ENCODE measurements at regions not wholly inside any gene's neighbourhood (a gene's known extent, or its start where the extent isn't known, plus 50 kb on each side); places are given as distances from the start of the nearest gene placed in this dataset.

DNA sequence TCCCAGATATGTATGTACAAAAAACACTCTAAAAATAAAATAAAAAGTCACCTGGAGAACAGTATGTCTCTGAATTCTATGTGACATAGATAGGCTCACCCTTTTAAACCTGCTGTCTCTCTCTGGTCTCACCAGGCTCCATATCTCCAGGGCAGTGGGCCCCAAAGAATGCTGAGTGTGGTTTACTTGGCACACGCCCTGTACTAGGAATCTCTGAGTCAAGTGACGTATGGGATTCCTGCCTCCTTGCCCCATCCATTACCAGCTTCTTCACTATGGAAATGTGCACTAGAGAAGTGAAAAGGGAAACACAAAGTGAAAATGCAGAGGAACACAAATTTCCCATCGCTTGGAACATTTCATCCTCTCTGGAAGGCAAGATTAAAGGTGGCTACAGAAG lies 722.2 kb upstream of the TENM4 start:
- Mint-ChIP-seq H3K27me3 (ENCODE audit: low read depth, poor library complexity) (peaks cover 4% of the 10 kb centered on the region), H3K27ac (no peak overlapping the region), H3K4me3 (no peak overlapping the region), H3K36me3 (ENCODE audit: low read depth) (no peaks in the 10 kb centered on the region), H3K4me1 (no peaks in the 10 kb centered on the region), H3K9me3 (no peaks in the 10 kb centered on the region)
- TF ChIP-seq, protein P1, sequence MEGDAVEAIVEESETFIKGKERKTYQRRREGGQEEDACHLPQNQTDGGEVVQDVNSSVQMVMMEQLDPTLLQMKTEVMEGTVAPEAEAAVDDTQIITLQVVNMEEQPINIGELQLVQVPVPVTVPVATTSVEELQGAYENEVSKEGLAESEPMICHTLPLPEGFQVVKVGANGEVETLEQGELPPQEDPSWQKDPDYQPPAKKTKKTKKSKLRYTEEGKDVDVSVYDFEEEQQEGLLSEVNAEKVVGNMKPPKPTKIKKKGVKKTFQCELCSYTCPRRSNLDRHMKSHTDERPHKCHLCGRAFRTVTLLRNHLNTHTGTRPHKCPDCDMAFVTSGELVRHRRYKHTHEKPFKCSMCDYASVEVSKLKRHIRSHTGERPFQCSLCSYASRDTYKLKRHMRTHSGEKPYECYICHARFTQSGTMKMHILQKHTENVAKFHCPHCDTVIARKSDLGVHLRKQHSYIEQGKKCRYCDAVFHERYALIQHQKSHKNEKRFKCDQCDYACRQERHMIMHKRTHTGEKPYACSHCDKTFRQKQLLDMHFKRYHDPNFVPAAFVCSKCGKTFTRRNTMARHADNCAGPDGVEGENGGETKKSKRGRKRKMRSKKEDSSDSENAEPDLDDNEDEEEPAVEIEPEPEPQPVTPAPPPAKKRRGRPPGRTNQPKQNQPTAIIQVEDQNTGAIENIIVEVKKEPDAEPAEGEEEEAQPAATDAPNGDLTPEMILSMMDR (IDR thresholded peaks at IDR 0.05) = no peak
- DNase-seq = no peak

DNA sequence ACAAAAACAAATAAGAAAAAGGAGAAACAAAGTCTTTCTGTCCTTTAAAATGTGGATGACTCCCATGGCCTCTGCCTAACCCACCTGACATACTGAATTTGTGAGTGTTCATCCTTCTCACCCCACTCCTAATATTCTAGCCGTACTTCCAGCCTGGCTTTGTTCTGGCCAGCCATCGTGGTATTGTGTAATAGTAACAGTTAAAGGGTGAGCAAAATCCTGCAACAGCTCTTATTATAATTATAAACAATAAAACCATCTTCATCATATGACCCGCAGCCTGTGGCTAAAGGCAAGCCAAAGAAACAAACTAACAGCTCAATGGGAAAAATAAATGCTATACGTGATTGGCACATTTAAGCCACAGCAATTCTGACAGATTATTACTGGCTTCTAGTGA lies 721.6 kb upstream of the TENM4 start:
- Mint-ChIP-seq H3K36me3 (ENCODE audit: low read depth) (no peaks in the 10 kb centered on the region), H3K27ac (no peak overlapping the region), H3K27me3 (ENCODE audit: low read depth, poor library complexity) (peaks cover 8% of the 10 kb centered on the region), H3K4me1 (no peaks in the 10 kb centered on the region), H3K9me3 (no peaks in the 10 kb centered on the region), H3K4me3 (no peak overlapping the region)
- no peak for DNase-seq
- TF ChIP-seq, protein P1 (IDR thresholded peaks at IDR 0.05) = no peak

DNA sequence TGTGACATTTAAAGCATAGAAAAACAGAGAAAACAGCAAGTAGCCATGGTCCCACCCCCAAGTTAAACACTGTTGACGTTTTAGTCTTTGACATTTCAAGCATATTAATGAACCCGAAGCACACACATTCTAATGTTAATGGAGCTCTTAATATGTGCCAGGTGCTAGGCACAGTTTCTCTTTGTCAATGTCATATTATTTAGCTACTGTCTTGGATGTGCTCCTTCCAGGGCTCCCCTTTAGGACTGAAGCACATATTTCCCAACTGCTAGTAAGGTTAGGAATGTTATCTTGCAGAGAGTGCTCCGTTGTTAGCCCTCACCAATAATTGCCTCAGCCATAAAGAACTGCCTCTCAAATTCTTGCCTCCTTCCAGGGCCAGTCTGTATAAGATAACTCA lies 716.6 kb upstream of the TENM4 start:
- no peak overlapping the region for H3K4me3 Mint-ChIP-seq
- H3K27ac Mint-ChIP-seq = no peak overlapping the region
- H3K4me1 Mint-ChIP-seq = no peaks in the 10 kb centered on the region
- no peaks in the 10 kb centered on the region for H3K9me3 Mint-ChIP-seq
- no peak for DNase-seq
- peaks cover 8% of the 10 kb centered on the region for H3K27me3 Mint-ChIP-seq (ENCODE audit: low read depth, poor library complexity)
- TF ChIP-seq, protein P1 (IDR thresholded peaks at IDR 0.05) = no peak
- no peaks in the 10 kb centered on the region for H3K36me3 Mint-ChIP-seq (ENCODE audit: low read depth)

DNA sequence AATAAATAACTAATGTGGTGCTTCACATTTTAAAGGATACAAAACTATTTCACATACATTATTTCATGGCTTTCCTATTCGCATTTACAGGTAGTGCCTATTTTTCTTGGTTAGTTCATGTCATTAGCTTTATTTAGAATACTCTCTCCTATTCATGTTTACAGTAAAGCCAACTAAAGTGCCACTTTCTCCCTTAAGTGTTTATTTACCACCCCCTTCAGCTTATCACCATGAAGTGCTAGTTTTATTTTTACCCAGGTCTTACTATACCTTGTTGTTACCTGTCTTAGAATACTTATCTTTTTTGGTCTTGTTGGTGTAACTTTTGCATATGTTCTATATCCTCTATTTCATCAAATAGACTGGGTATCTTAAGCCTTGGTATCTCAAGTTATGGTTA lies 715.2 kb upstream of the TENM4 start:
- TF ChIP-seq, protein P1 (IDR thresholded peaks at IDR 0.05) = no peak
- DNase-seq = no peak
- H3K36me3 Mint-ChIP-seq (ENCODE audit: low read depth) = no peaks in the 10 kb centered on the region
- no peak overlapping the region for H3K27ac Mint-ChIP-seq
- no peaks in the 10 kb centered on the region for H3K4me1 Mint-ChIP-seq
- peaks cover 8% of the 10 kb centered on the region for H3K27me3 Mint-ChIP-seq (ENCODE audit: low read depth, poor library complexity)
- H3K4me3 Mint-ChIP-seq = no peak overlapping the region
- H3K9me3 Mint-ChIP-seq = no peaks in the 10 kb centered on the region

DNA sequence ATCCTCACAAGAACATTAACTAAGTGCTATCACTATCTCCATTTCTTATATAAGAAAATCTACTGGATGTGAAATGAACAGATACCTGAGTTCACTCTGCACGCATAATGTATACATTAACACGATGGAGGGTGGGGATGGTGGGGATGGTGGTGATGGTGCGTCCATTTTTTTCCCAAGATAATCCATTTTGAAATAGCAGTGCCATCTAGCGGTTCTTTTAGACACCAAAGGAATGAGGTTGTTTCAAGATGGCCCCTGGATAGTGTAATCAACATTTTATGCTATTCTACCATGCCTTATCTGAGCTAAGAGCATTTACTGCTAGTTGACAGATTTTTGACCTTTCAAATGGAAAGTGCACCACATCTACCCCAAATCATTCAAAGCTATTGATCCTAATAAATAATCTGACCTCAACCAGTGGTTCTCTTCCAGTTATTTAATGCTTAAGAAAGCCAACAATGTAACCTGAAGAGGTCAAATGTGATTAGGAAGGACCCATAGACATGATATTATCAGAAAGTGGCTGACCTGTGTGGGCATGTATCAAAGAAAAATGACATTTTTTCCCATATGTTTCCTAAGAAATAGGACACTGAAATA lies 714.7 kb upstream of the TENM4 start:
- H3K27ac Mint-ChIP-seq = no peak overlapping the region
- no peaks in the 10 kb centered on the region for H3K9me3 Mint-ChIP-seq
- no peaks in the 10 kb centered on the region for H3K36me3 Mint-ChIP-seq (ENCODE audit: low read depth)
- TF ChIP-seq, protein P1 (IDR thresholded peaks at IDR 0.05) = peak; percentile 59
- H3K4me1 Mint-ChIP-seq = no peaks in the 10 kb centered on the region
- peak; percentile 24 for DNase-seq
- no peak overlapping the region for H3K4me3 Mint-ChIP-seq
- H3K27me3 Mint-ChIP-seq (ENCODE audit: low read depth, poor library complexity) = peaks cover 8% of the 10 kb centered on the region

DNA sequence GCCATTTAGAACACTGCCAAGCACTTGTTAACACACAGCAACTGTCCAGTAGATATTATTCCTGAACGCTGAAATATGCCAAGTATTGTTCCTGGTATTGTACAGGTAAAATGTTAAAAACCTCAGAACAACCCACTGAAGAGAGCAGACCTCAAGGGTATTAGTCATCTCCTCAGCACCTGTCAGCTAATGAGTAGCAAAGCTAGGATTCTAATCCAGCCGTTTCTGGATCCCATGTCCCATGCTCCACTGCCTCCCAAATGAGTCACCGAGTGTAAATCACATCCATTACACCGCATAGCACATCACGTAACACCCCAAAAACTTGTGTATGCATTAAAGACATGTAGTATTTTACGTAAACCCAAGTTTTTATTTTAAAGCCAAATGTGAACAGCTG lies 705.4 kb upstream of the TENM4 start:
- Mint-ChIP-seq H3K4me1 (peaks cover 9% of the 10 kb centered on the region), H3K9me3 (no peaks in the 10 kb centered on the region), H3K27ac (no peak overlapping the region), H3K36me3 (ENCODE audit: low read depth) (no peaks in the 10 kb centered on the region), H3K27me3 (ENCODE audit: low read depth, poor library complexity) (peaks cover 5% of the 10 kb centered on the region), H3K4me3 (no peak overlapping the region)
- DNase-seq = no peak
- TF ChIP-seq, protein P1 (IDR thresholded peaks at IDR 0.05) = no peak

All from nephron progenitor cell (in vitro differentiated cells).